ENCODE measurements at regions not wholly inside any gene's neighbourhood (a gene's known extent, or its start where the extent isn't known, plus 50 kb on each side); places are given as distances from the start of the nearest gene placed in this dataset.

DNA sequence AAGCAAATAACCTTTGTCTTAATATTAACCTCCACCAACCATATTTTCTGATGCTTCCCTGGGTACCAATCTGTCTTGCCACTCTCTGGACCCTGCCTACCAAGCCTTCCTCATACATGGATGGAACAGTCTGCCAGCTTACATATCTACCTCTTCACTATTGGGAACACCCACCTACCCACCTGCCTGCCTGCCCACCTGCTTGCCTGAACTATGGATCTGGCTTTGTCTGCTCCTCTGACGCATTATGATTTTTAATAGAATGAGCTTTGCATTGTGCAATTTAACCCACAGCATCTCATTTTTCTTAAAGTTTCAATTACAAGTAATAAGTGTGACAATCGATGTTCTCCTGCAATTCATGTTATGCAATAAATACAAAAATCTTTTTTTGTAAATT, 137.9 kb upstream of the LSM8 start:
- TF ChIP-seq, protein P1, sequence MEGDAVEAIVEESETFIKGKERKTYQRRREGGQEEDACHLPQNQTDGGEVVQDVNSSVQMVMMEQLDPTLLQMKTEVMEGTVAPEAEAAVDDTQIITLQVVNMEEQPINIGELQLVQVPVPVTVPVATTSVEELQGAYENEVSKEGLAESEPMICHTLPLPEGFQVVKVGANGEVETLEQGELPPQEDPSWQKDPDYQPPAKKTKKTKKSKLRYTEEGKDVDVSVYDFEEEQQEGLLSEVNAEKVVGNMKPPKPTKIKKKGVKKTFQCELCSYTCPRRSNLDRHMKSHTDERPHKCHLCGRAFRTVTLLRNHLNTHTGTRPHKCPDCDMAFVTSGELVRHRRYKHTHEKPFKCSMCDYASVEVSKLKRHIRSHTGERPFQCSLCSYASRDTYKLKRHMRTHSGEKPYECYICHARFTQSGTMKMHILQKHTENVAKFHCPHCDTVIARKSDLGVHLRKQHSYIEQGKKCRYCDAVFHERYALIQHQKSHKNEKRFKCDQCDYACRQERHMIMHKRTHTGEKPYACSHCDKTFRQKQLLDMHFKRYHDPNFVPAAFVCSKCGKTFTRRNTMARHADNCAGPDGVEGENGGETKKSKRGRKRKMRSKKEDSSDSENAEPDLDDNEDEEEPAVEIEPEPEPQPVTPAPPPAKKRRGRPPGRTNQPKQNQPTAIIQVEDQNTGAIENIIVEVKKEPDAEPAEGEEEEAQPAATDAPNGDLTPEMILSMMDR (IDR thresholded peaks at IDR 0.05 in 4 of 5, conservative IDR thresholded peaks at IDR 0.05 in 1 of 5): no peak
- no peak for TF ChIP-seq POLR2A (IDR thresholded peaks at IDR 0.05)
